HAP-1 (cell line): ENCODE measurements at regions not wholly inside any gene's neighbourhood (a gene's known extent, or its start where the extent isn't known, plus 50 kb on each side); places are given as distances from the start of the nearest gene placed in this dataset.

Experiments
- DNase-seq, 2 experiments: peaks; one replicate each; pipeline ENCODE4 v3.0.0-alpha.2; 2016 to 2020; ENCODE audit warnings: low spot score in 2 of 2
- H3K27me3 ChIP-seq: fragments of 250-450 bp; sonication (Bioruptor Pico); 2 replicates; pipeline ENCODE4 v1.5.1; 2020; ENCODE audit warnings: low read depth, mild to moderate bottlenecking, moderate library complexity
- H3K36me3 ChIP-seq: fragments of 250-450 bp; sonication (Bioruptor Pico); replicated peaks from 2 replicates; pipeline ENCODE4 v1.5.1; 2020; ENCODE audit warnings: mild to moderate bottlenecking
- H3K4me1 ChIP-seq: fragments of 250-450 bp; sonication (Bioruptor Pico); 2 replicates; pipeline ENCODE4 v1.5.1; 2020; ENCODE audit warnings: mild to moderate bottlenecking
- H3K4me3 ChIP-seq: fragments of 250-450 bp; sonication (Bioruptor Pico); 2 replicates; pipeline ENCODE4 v1.5.1; 2020; ENCODE audit warnings: mild to moderate bottlenecking, moderate library complexity
- H3K9me3 ChIP-seq: fragments of 250-450 bp; sonication (Bioruptor Pico); 2 replicates; pipeline ENCODE4 v1.5.1; 2020; ENCODE audit warnings: mild to moderate bottlenecking, moderate library complexity
- in situ Hi-C: fragments of 300-500 bp; cut with MboI; formaldehyde crosslinking; loops from 3 replicates; pipeline ENCODE4 v1.14.3; 2020; ENCODE audit warnings: low sequenced_read_pairs, inconsistent platforms, mixed read lengths

DNA sequence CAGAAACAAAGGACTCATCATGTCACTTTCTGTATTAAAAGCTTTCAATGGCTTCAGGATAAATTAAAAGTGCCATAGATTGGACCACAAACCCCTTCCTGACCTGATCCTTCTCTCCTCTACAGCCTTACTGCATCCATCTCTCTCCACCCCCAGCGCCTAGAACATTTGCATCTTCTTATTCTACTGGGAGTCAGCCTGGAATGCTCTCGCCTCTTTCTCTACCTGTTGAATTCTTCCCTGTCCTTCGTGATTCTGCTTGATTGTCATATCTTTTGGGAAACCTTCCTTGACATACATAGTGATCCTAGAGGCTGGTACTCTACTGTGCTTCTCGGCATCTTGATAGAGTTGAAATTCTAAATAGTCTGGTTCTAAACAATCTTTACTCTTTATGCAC lies 332.0 kb upstream of the PBX1 start:
- Histone ChIP-seq H3K9me3 (no peaks in the 10 kb centered on the region), H3K27me3 (no peaks in the 10 kb centered on the region; the same call in 1 of the 2 replicates), H3K36me3 (no peaks in the 10 kb centered on the region), H3K4me1 (no peaks in the 10 kb centered on the region), H3K4me3 (no peak overlapping the region)
- DNase-seq: no peak
- in situ Hi-C loops: no loop called here

DNA sequence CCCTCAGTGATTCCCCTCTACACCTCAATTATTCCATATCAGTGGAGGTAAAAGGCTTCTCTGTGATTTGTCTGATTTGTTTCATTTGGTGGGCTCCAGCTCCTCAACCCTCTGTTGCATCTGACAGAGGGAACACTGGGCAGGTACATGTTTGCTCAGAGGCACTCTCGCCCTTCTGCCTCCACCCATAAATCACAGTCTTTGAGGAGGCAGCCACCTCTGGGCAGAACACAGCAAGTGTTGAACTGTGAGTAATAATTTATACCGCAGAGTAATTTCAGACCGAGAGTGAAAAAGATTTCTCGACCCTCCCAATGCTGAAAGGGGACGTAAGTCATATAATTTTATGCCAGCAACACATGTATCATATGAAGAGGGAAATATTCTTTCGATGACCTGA lies 330.1 kb upstream of the PBX1 start:
- Histone ChIP-seq H3K27me3 (no peaks in the 10 kb centered on the region; the same call in 1 of the 2 replicates), H3K4me3 (no peak overlapping the region), H3K4me1 (no peaks in the 10 kb centered on the region), H3K9me3 (no peaks in the 10 kb centered on the region), H3K36me3 (no peaks in the 10 kb centered on the region)
- in situ Hi-C loops: no loop called here
- DNase-seq: no peak

DNA sequence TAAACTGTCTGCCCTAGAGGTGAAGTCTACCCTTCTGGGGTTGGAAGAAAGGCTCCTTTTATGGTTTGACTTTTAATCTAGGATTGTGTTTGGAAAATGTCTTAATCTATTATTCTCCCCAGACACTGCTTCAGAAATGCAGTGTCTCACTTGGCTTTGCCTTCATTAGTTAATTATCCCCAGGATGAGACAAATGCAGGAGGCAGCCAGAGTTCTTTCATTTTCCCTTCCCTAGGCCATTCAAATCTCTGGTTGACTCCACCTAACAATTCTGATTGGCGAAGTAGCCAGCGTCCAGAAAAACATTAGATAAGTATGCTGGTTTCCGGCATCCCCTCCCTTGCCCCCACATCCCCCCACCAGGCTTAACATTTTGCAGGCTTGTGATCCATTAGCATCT lies 325.8 kb upstream of the PBX1 start:
- in situ Hi-C loops: no loop called here

DNA sequence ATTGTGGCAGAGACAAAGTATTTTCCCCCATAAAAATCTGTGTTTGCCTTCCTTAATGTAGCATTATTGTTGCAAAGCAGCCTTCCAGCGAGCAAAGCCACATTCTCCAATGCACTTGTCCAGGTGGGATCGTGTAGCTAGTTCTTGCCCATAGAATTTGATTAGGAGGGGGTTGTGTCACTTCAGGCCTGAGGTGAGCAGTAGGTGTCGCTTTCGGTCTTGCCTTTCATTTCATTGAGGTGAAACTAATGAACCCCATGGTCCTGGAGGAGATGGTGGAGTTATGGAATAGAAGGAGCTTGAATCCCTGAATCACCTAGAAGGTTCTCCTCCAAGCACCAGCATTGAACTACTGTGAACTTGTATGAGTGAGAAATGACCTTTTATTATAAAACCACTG lies 318.9 kb upstream of the PBX1 start:
- Histone ChIP-seq H3K36me3 (no peaks in the 10 kb centered on the region), H3K27me3 (no peaks in the 10 kb centered on the region), H3K4me1 (no peaks in the 10 kb centered on the region), H3K9me3 (no peaks in the 10 kb centered on the region), H3K4me3 (no peak overlapping the region)
- in situ Hi-C loops: no loop called here
- DNase-seq: no peak

More for the DNA sequence above, 325.8 kb upstream of the PBX1 start:
- no peak for DNase-seq
- Histone ChIP-seq H3K27me3 (no peaks in the 10 kb centered on the region), H3K4me1 (no peaks in the 10 kb centered on the region), H3K9me3 (no peaks in the 10 kb centered on the region), H3K36me3 (no peaks in the 10 kb centered on the region), H3K4me3 (no peak overlapping the region)

DNA sequence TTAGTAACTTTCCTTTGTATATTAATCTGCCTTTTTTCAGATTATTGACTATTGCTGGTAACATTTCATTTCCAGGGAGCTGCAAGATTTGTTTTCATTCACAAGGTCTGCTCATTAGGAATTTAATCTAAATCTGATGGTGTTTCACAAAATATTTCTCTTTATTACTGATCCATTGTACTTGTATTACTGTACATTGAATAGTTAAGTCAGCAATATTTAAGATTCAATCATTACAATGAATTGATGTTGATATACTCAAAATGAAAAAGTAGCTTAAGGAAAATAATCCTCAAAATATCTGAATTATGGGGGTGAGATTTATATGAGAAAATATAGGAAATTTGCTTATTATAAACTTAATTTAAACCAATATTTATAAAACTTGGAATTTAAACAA lies 308.6 kb upstream of the PBX1 start:
- Histone ChIP-seq H3K36me3 (no peaks in the 10 kb centered on the region), H3K9me3 (no peaks in the 10 kb centered on the region), H3K27me3 (no peaks in the 10 kb centered on the region), H3K4me3 (no peak overlapping the region), H3K4me1 (no peaks in the 10 kb centered on the region)
- in situ Hi-C loops: no loop called here
- no peak for DNase-seq

DNA sequence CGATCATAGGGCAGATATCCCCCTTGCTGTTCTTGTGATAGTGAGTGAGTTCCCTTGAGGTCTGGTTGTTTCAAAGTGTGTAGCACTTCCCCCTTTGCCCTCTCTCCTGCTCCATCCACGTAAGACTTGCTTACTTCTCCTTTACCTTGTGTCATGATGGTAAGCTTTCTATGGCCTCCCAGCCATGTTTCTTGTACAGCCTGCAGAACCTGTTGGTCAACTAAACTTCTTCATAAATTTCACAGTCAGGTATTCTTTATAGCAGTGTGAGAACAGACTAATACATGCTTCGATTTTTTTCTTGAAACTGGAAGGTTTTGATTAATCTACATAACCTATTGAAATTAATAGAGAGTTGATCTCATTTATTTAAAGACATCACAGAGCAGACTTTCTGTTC lies 302.5 kb upstream of the PBX1 start:
- no peaks in the 10 kb centered on the region for H3K36me3 ChIP-seq
- DNase-seq: no peak
- H3K27me3 ChIP-seq: no peaks in the 10 kb centered on the region
- H3K4me3 ChIP-seq: no peak overlapping the region
- no peaks in the 10 kb centered on the region for H3K9me3 ChIP-seq
- in situ Hi-C loops: no loop called here
- no peaks in the 10 kb centered on the region; the same call in 1 of the 2 replicates for H3K4me1 ChIP-seq

DNA sequence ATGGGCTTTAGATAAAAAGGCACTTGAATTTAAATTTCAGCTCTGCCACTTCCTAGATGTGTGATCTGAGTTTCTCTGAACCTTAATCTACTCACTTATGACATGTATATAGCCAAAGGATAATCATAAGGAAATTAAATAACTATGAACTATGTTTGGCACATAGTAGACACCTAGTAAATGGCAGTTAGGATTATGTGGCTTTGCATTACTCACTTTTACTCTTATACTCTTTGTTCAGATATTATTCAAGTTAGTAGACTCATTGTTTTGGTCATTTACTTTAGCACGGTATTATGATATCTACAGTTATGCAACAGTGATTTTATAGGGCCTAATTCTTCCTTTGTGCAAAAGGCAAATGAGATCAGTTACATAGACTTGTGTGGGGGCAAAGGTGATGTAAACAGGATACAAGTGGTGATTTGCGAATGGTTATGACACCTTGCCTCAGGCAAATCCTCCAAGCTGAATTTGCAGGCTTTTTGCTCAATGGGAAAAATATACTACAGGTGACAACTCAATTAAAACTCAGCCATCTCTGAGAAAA lies 297.2 kb upstream of the PBX1 start:
- Histone ChIP-seq H3K4me3 (no peak overlapping the region), H3K27me3 (no peaks in the 10 kb centered on the region), H3K4me1 (no peaks in the 10 kb centered on the region; the same call in 1 of the 2 replicates), H3K36me3 (no peaks in the 10 kb centered on the region), H3K9me3 (no peaks in the 10 kb centered on the region)
- in situ Hi-C loops: no loop called here
- peak in 1 of 2 experiments; percentile 13 for DNase-seq

DNA sequence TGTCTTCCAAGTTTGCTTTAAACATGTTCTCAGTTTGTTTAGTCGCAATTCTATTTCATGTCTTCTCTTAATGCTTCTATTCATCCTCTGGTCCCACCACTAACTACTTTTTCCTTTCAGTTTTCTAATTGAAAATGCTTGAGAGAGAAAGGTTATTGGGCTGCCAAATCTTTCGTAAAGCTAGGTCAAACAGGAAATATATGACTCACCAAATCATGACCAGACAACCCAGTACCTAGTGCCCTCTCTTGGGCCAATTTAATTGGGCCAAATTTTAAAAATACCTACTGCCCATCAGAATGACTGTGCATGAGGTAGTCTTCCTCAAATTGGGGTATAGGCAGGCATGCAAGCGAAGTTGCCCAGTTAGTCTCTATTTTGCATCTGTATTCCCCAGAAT lies 295.4 kb upstream of the PBX1 start:
- Histone ChIP-seq H3K4me1 (no peaks in the 10 kb centered on the region; the same call in 1 of the 2 replicates), H3K36me3 (no peaks in the 10 kb centered on the region), H3K27me3 (no peaks in the 10 kb centered on the region), H3K9me3 (no peaks in the 10 kb centered on the region), H3K4me3 (no peak overlapping the region)
- DNase-seq: no peak
- in situ Hi-C loops: no loop called here

DNA sequence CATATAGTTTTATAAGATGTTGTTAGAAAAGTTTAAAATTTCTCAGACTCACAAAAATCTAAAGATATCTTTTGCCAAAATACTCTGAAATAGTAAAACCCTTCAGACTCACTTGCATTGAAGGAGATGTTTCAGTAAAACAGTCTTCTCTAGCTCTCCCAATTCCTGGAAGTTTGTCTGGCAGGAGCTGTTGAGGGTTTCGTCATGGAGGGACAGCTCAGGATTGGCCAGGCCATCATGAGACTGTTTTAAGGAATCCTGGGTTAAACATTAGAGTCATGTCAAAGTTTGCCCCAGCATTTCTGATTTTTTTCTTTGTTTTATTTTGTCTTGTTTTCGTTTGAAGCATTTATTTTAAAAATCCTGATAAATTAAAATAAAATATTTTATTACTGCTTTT lies 293.8 kb upstream of the PBX1 start:
- no peak for DNase-seq
- peaks cover 2% of the 10 kb centered on the region; the same call in 1 of the 2 replicates for H3K27me3 ChIP-seq
- H3K4me3 ChIP-seq: no peak overlapping the region
- no peaks in the 10 kb centered on the region for H3K9me3 ChIP-seq
- no peaks in the 10 kb centered on the region for H3K4me1 ChIP-seq
- in situ Hi-C loops: no loop called here
- H3K36me3 ChIP-seq: no peaks in the 10 kb centered on the region

DNA sequence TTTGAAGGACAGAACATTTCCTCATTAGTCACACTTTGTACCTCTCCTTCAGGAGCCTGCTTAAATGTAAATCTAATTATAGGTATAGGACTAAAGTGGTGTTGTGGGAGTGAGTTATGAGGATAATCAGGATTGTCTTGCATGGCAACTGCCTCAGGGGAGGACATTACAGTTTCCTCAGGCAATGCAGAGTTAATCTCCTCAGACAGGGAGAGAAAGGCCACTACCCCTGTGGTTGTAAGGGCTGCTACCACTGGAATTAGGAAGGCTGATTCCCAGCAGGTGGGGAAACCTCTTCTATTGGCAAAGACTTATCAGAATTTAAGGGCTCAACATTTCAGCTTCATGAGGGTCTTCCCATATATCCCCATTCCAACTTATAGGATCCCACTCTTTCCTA lies 286.8 kb upstream of the PBX1 start:
- in situ Hi-C loops: no loop called here
- peaks cover 2% of the 10 kb centered on the region; the same call in 1 of the 2 replicates for H3K27me3 ChIP-seq
- H3K4me3 ChIP-seq: no peak overlapping the region
- H3K36me3 ChIP-seq: no peaks in the 10 kb centered on the region
- no peak for DNase-seq
- H3K4me1 ChIP-seq: no peaks in the 10 kb centered on the region
- no peaks in the 10 kb centered on the region for H3K9me3 ChIP-seq

DNA sequence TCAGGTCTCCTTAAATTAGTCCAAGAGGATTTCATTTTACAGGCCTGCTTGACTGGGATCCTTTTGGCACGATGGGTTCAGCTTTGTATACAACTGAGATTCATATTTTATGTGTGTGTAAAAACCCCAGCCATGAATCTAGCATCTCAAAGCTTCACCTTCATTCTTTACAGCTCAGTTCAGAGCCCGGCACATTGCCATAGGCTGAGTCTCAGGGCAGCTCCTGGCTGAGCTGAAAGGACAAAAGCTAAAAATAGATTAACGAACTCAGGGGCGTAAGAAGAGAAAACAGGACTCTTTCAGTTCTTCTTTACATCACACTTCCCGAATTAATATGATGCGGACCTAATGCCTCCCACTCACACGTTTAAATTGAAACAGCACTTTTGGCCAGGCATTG lies 262.8 kb upstream of the PBX1 start:
- no peaks in the 10 kb centered on the region for H3K36me3 ChIP-seq
- H3K4me3 ChIP-seq: no peak overlapping the region
- in situ Hi-C loops: no loop called here
- DNase-seq: no peak
- no peaks in the 10 kb centered on the region for H3K4me1 ChIP-seq
- no peaks in the 10 kb centered on the region for H3K27me3 ChIP-seq
- no peaks in the 10 kb centered on the region for H3K9me3 ChIP-seq

DNA sequence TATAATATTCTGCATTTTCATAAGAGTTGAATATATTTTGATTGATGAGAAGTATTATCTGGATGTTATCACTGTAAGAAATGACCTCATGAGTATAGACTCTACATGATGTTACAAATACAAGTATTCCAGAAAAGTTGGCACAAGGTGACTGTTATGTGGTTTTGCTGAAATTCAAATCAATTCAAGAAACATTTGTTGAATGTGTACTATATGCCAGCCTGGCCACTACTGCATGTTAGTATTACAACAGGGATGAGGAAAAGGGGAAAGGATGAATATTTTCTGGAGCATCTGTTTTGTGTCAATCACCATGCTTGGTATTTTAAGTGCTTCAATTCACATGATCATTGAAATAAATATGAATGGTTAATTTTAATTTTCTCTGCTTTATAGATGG lies 250.9 kb upstream of the PBX1 start:
- Histone ChIP-seq H3K9me3 (no peaks in the 10 kb centered on the region), H3K4me3 (no peak overlapping the region), H3K4me1 (no peaks in the 10 kb centered on the region), H3K36me3 (no peaks in the 10 kb centered on the region), H3K27me3 (peaks cover 8% of the 10 kb centered on the region; the same call in 1 of the 2 replicates)
- no peak for DNase-seq
- in situ Hi-C loops: no loop called here

DNA sequence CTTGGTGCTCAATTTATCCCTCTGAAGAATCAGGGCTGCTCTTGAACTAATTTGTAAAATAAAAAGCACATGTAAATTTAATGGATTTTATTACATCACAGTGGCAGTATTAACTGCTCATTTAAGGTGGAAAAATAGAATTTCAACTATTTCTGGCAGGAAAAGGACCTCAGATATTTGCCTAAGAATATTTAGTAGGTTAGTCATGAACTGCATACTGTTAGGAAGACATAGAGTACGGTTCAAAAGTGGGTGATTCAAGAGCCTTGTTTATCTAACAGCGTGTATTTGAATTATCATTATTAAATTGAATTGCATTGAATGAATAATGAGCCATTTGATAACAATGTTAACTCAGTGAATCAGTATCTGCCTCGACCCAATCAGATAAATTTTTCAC lies 248.8 kb upstream of the PBX1 start:
- in situ Hi-C loops: no loop called here
- Histone ChIP-seq H3K4me3 (no peak overlapping the region), H3K9me3 (no peaks in the 10 kb centered on the region), H3K36me3 (no peaks in the 10 kb centered on the region), H3K27me3 (peaks cover 8% of the 10 kb centered on the region; the same call in 1 of the 2 replicates), H3K4me1 (no peaks in the 10 kb centered on the region)
- no peak for DNase-seq

DNA sequence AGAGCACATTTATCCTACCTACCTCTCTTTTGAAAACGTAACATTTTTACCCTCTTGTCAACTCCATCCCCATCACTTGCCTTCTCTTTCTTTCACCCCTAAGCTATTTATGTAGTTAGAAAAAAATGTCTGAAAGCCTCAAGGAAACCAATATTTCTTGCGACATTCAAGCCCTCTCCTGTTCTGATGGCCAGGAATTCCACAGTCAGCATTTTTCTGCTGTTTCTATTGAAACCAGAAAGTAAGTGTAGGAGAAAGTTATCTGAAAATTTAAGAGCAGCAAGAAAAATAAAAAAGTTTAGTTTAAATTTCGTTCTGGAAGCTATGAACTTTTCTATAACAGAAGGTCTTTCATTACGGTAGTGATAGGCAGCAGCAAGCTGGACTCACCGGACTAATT lies 247.6 kb upstream of the PBX1 start:
- no peak overlapping the region for H3K4me3 ChIP-seq
- no peaks in the 10 kb centered on the region for H3K9me3 ChIP-seq
- H3K4me1 ChIP-seq: no peaks in the 10 kb centered on the region
- peaks cover 8% of the 10 kb centered on the region; the same call in 1 of the 2 replicates for H3K27me3 ChIP-seq
- no peaks in the 10 kb centered on the region for H3K36me3 ChIP-seq
- no peak for DNase-seq
- in situ Hi-C loops: no loop called here
